Upper lobe of left lung (tissue), 6 donors: ENCODE measurements at regions not wholly inside any gene's neighbourhood (a gene's known extent, or its start where the extent isn't known, plus 50 kb on each side); places are given as distances from the start of the nearest gene placed in this dataset.

Experiments used
- ATAC-seq, 2 donors: fragments of 200-7000 bp; cut with Tn5 transposase; one replicate each; pipeline ENCODE4 v1.9.1; 2022; ENCODE audit warnings: mild to moderate bottlenecking in 2 of 2, moderate library complexity in 2 of 2; ENCODE audit not compliant: low FRiP score in 2 of 2
- DNase-seq, 2 donors: peaks; one replicate each; pipeline ENCODE4 v3.0.0-alpha.2; 2019 to 2020
- H3K27ac ChIP-seq, 4 donors: fragments of 200-600 bp; sonication (generic); one replicate each; pipeline ENCODE4 v1.5.1; 2016 to 2019
- H3K27me3 ChIP-seq, 4 donors: fragments of 200-600 bp; sonication (generic); one replicate each; pipeline ENCODE4 v1.5.1; 2017 to 2019
- H3K36me3 ChIP-seq, 4 donors: fragments of 200-600 bp; sonication (generic); one replicate each; pipeline ENCODE4 v1.5.1; 2016 to 2019
- H3K4me1 ChIP-seq, 4 donors: fragments of 200-600 bp; sonication (generic); one replicate each; pipeline ENCODE4 v1.5.1; 2018 to 2019
- H3K4me3 ChIP-seq, 4 donors: fragments of 200-600 bp; sonication (generic); one replicate each; pipeline ENCODE4 v1.5.1; 2017 to 2019; ENCODE audit warnings: mild to moderate bottlenecking in 2 of 4, moderate library complexity in 1 of 4
- H3K9me3 ChIP-seq, 4 donors: fragments of 200-600 bp; sonication (generic); one replicate each; pipeline ENCODE4 v1.5.1; 2018 to 2019
- EP300 ChIP-seq, 4 donors: sonication (generic); formaldehyde crosslinking; IDR thresholded peaks; one replicate each; pipeline ENCODE4 v1.5.1; 2017; ENCODE audit warnings: antibody characterized with exemption in 4 of 4, control low read depth in 2 of 4
- POLR2A ChIP-seq, 4 donors: fragments of 450-650 bp; IDR thresholded peaks; one replicate each; pipeline ENCODE4 v1.5.1; 2016 to 2017; ENCODE audit warnings: antibody characterized with exemption in 4 of 4, mild to moderate bottlenecking in 2 of 4
- POLR2AphosphoS5 ChIP-seq, 2 donors: sonication (generic); formaldehyde crosslinking; IDR thresholded peaks; one replicate each; pipeline ENCODE4 v1.5.1; 2017; ENCODE audit warnings: antibody characterized with exemption in 2 of 2
- WGBS, 2 donors: methylation state at CpG; one replicate each; pipeline ENCODE4 v1.1.5; 2017 to 2018; 5-methylcytosine and 5-hydroxymethylcytosine counted together
- TF ChIP-seq, protein P1 (sequence below), 6 experiments: fragments of 450-650 bp in 4 of 6; fragments of 200-600 bp in 2 of 6; sonication (generic) in 2 of 6; IDR thresholded peaks; one replicate each; pipeline ENCODE4 v1.5.1; 2016 to 2019; ENCODE audit warnings: antibody characterized with exemption in 6 of 6
- donor health status: DM: no; HTN: no; CAD: no; lungs with moderate emphysema.
- donor health status: DM: no; HTN: yes; CAD: no; lungs with severe emphysema.

GRCh38 chrX:97863261-97863660 lies 979.6 kb downstream of the RPA4 start:
- 70 to 73% methylated on average over 3 of the region's 3 CpGs for WGBS, 2 donors
- no peaks in the 10 kb centered on the region for H3K4me1 ChIP-seq
- no peaks in the 10 kb centered on the region for H3K27me3 ChIP-seq
- H3K9me3 ChIP-seq: no peaks in the 10 kb centered on the region
- H3K27ac ChIP-seq: no peak overlapping the region
- H3K4me3 ChIP-seq: no peak overlapping the region
- H3K36me3 ChIP-seq: no peaks in the 10 kb centered on the region
- no peak for ATAC-seq
- no peak for DNase-seq
- TF ChIP-seq EP300 (IDR thresholded peaks at IDR 0.05) (no peak), POLR2AphosphoS5 (IDR thresholded peaks at IDR 0.05) (no peak), POLR2A (IDR thresholded peaks at IDR 0.05) (no peak)
- TF ChIP-seq, protein P1, sequence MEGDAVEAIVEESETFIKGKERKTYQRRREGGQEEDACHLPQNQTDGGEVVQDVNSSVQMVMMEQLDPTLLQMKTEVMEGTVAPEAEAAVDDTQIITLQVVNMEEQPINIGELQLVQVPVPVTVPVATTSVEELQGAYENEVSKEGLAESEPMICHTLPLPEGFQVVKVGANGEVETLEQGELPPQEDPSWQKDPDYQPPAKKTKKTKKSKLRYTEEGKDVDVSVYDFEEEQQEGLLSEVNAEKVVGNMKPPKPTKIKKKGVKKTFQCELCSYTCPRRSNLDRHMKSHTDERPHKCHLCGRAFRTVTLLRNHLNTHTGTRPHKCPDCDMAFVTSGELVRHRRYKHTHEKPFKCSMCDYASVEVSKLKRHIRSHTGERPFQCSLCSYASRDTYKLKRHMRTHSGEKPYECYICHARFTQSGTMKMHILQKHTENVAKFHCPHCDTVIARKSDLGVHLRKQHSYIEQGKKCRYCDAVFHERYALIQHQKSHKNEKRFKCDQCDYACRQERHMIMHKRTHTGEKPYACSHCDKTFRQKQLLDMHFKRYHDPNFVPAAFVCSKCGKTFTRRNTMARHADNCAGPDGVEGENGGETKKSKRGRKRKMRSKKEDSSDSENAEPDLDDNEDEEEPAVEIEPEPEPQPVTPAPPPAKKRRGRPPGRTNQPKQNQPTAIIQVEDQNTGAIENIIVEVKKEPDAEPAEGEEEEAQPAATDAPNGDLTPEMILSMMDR (IDR thresholded peaks at IDR 0.05): no peak

DNA sequence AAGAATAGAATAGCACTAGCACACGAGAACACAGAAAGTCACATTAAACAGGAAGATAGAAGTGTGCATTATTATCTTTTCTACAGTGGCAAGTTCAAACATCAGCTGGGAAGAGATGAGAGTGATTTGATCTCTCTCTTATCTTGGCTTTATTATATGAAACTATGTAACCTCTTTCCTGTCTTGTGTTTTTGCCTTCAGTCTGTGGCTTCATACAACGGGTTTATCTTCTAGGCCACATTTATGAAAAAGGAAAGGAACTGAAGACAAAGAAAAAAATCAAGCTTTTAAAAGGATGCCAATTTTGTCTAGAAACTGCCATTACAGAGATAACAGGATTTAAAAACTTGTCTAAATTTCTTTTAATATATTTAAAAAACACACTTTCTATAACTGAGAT lies 983.6 kb downstream of the RPA4 start:
- no peaks in the 10 kb centered on the region for H3K27me3 ChIP-seq
- WGBS, 2 donors: 54 to 59% methylated on average over 2 of the region's 2 CpGs
- H3K27ac ChIP-seq: no peak overlapping the region
- ATAC-seq: no peak
- H3K36me3 ChIP-seq: no peaks in the 10 kb centered on the region
- TF ChIP-seq POLR2A (IDR thresholded peaks at IDR 0.05) (no peak), EP300 (IDR thresholded peaks at IDR 0.05) (no peak), POLR2AphosphoS5 (IDR thresholded peaks at IDR 0.05) (no peak)
- TF ChIP-seq, protein P1 (IDR thresholded peaks at IDR 0.05): no peak
- no peak overlapping the region for H3K4me3 ChIP-seq
- no peaks in the 10 kb centered on the region for H3K9me3 ChIP-seq
- no peak for DNase-seq
- no peaks in the 10 kb centered on the region for H3K4me1 ChIP-seq

DNA sequence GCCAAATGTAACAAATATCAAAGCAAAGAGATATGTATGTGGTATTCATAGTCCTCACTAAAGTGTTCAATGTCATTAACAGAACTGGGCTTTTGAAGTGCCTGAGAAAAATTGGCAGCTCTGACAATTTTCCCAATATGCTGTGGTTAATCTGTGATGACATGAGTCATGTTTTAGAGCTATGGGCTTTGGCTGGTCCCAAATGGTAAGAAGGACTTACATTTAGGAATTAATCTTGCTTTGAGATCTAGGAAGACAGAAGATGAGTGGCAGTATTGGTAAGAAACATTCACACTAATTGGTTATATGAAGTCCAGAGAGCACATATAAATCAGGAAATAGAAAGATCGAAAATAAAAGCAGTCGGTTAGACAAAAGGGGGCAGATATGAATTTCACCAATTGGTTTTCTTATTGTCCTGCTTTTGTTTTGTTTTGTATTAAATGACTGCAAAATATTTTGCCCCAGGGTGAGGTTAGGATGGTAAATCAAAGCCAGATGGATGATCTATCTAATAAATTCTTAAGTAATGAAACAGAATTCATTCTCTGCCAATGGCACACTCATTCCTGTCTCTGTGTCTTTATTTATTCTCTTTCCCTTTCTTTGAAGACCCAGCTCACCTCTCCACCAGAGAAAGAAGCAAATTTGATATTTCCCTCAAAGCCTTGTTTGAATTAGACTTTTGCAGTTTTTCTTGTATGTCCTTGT lies 993.1 kb downstream of the RPA4 start:
- Histone ChIP-seq H3K4me3 (no peak overlapping the region), H3K27me3 (no peaks in the 10 kb centered on the region), H3K9me3 (no peaks in the 10 kb centered on the region), H3K27ac (no peak overlapping the region), H3K36me3 (no peaks in the 10 kb centered on the region), H3K4me1 (no peaks in the 10 kb centered on the region)
- WGBS, 2 donors: 93 to 98% methylated on average over 2 of the region's 2 CpGs
- ATAC-seq (no peak), DNase-seq (no peak)
- TF ChIP-seq POLR2AphosphoS5 (IDR thresholded peaks at IDR 0.05): no peak
- TF ChIP-seq, protein P1 (IDR thresholded peaks at IDR 0.05): no peak
- TF ChIP-seq EP300 (IDR thresholded peaks at IDR 0.05): no peak
- no peak for TF ChIP-seq POLR2A (IDR thresholded peaks at IDR 0.05)

GRCh38 chrX:97882306-97882705 lies 998.6 kb downstream of the RPA4 start:
- Histone ChIP-seq H3K4me3 (no peak overlapping the region), H3K4me1 (no peaks in the 10 kb centered on the region), H3K27ac (no peak overlapping the region), H3K36me3 (no peaks in the 10 kb centered on the region), H3K27me3 (no peaks in the 10 kb centered on the region), H3K9me3 (no peaks in the 10 kb centered on the region)
- DNase-seq (no peak), ATAC-seq (no peak)
- 70 to 78% methylated on average over 3 of the region's 3 CpGs for WGBS, 2 donors
- no peak for TF ChIP-seq POLR2A (IDR thresholded peaks at IDR 0.05)
- TF ChIP-seq POLR2AphosphoS5 (IDR thresholded peaks at IDR 0.05): no peak
- TF ChIP-seq EP300 (IDR thresholded peaks at IDR 0.05): no peak
- TF ChIP-seq, protein P1 (IDR thresholded peaks at IDR 0.05): no peak

DNA sequence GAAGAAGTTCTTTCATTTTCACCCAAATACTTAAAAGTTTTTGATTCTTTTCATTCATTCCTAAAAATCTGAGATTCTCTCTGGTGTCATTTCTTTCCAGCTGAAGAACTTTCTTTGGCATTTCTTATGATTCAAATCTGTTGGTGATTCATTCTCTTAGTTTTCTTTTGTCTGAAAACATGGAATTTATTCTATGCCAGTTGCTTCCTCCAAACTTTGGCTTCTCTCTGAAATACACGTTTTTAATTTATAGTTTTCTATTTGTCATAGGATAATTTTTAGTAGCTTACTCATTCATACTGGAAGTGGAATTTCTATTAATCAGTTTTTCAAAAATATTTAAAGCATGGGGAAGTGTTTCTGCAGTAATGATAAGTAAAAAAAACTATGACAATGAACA lies 1012.0 kb downstream of the RPA4 start:
- Histone ChIP-seq H3K9me3 (peaks cover 0 to 7% (median 0%) of the 10 kb centered on the region in 4 donors), H3K4me3 (no peak overlapping the region), H3K36me3 (no peaks in the 10 kb centered on the region), H3K27ac (no peak overlapping the region), H3K27me3 (no peaks in the 10 kb centered on the region), H3K4me1 (no peaks in the 10 kb centered on the region)
- TF ChIP-seq POLR2A (IDR thresholded peaks at IDR 0.05): no peak
- TF ChIP-seq POLR2AphosphoS5 (IDR thresholded peaks at IDR 0.05): no peak
- TF ChIP-seq EP300 (IDR thresholded peaks at IDR 0.05): no peak
- DNase-seq (no peak), ATAC-seq (no peak)
- WGBS, 2 donors: 40 to 41% methylated on average over 1 of the region's 1 CpG
